Occipital lobe (tissue), 1 donor: ENCODE measurements at regions not wholly inside any gene's neighbourhood (a gene's known extent, or its start where the extent isn't known, plus 50 kb on each side); places are given as distances from the start of the nearest gene placed in this dataset.

ENCODE experiments used
- DNase-seq: peaks from one replicate; lab custom pipeline; 2025; lab: John Stamatoyannopoulos, UW

GRCh38 chr16:35748621-35749252, 2289.3 kb downstream of the TP53TG3F start:
- DNase-seq = no peak

- no peak for DNase-seq
Measured at GRCh38 chr16:35749253-35750141, 2290.1 kb downstream of the TP53TG3F start.

- no peak for DNase-seq
Measured at GRCh38 chr16:35750157-35750689, 2290.8 kb downstream of the TP53TG3F start.

GRCh38 chr16:35750701-35751104, 2291.3 kb downstream of the TP53TG3F start:
- DNase-seq = no peak

GRCh38 chr16:35751191-35751941, 2292.0 kb downstream of the TP53TG3F start:
- DNase-seq = no peak

GRCh38 chr16:35752012-35752772, 2292.8 kb downstream of the TP53TG3F start:
- no peak for DNase-seq

- no peak for DNase-seq
Measured at GRCh38 chr16:35752773-35753558, 2293.6 kb downstream of the TP53TG3F start.

GRCh38 chr16:35753559-35754390, 2294.4 kb downstream of the TP53TG3F start:
- DNase-seq = no peak

- no peak for DNase-seq
Measured at GRCh38 chr16:35754391-35755369, 2295.3 kb downstream of the TP53TG3F start.

- DNase-seq = no peak
Measured at GRCh38 chr16:35788381-35788780, 2329.0 kb downstream of the TP53TG3F start.

GRCh38 chr16:35792516-35793285, 2333.3 kb downstream of the TP53TG3F start:
- DNase-seq = no peak

- no peak for DNase-seq
Measured at GRCh38 chr16:35793601-35794000, 2334.2 kb downstream of the TP53TG3F start.

GRCh38 chr16:35794896-35795295, 2335.5 kb downstream of the TP53TG3F start:
- DNase-seq = no peak

- DNase-seq = no peak
Measured at GRCh38 chr16:35795361-35796029, 2336.1 kb downstream of the TP53TG3F start.

- DNase-seq = no peak
Measured at GRCh38 chr16:35797811-35798210, 2338.4 kb downstream of the TP53TG3F start.

GRCh38 chr16:35798885-35799426, 2339.5 kb downstream of the TP53TG3F start:
- DNase-seq = no peak
